OCI-LY1 (cell line): ENCODE measurements at regions not wholly inside any gene's neighbourhood (a gene's known extent, or its start where the extent isn't known, plus 50 kb on each side); places are given as distances from the start of the nearest gene placed in this dataset.

Experiments used
- CTCF ChIP-seq: fragments of 200-600 bp; sonication (generic), shearing (Covaris generic); IDR thresholded peaks from 2 replicates; pipeline ENCODE4 v1.5.1; 2017; ENCODE audit warnings: mild to moderate bottlenecking, antibody characterized with exemption, low read length, moderate library complexity, mixed read lengths
- EZH2 ChIP-seq: fragments of 200-600 bp; sonication (generic), shearing (Covaris generic); IDR thresholded peaks from 2 replicates; pipeline ENCODE4 v1.8.0; 2017; ENCODE audit warnings: borderline replicate concordance, mixed run types, mild to moderate bottlenecking, antibody characterized with exemption, low read length, moderate library complexity, mixed read lengths

DNA sequence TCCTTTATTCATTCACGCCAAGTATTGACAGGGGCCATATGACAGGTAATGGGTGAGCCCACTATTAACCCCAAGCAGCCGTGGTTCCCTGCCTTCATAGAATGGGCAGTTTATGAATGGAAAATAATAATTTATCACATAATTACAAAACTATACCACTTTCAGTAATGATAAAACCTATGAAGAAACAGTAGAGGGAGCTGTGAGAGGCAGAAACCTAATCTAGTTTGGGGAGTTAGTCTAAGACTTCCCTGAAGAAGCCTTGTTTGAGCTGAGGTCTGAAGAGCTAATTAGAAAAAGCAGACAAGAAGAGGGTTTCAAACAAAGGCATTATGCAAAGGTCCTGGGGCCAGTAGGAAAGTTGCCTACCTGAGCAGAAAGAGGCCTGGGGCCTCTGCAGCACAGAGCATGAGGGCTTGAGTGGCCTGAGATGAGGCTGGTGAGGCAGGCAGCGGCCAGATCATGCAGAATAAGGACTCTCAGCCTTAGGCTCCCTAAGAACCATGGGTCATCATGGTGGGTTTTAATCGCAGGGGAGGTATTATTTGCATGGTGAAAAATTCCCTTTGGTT is 142.8 kb downstream of the ATG4C start:
- TF ChIP-seq CTCF: peak; percentile 27; the same call in 1 of the 2 replicates
- TF ChIP-seq EZH2: no peak
